ENCODE measurements at regions not wholly inside any gene's neighbourhood (a gene's known extent, or its start where the extent isn't known, plus 50 kb on each side); places are given as distances from the start of the nearest gene placed in this dataset.

DNA sequence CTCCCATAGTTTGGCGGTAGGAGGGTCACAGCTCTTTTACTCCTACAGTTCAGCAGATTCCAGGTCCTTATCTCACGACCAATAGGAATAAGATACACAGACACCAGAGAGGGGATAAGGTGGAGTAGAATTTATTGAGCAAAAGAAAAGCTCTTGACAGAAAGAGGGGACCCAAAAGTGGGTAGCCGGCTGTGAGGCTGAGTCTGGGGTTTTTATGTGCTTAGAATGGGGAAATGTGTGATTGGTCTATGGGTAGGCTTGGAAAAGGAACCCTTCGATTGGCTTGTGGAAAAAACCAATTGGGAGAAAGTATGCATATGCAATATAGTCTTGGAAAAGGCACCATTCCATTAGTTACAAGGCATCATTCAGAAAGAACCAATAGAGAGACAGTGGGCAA lies 1356.9 kb upstream of the SPRY2 start:
- Histone ChIP-seq H3K27ac (ENCODE audit: low read length in 2 of 2) (no peak overlapping the region), H3K79me2 (ENCODE audit: control insufficient read depth, insufficient read depth, low read length) (no peaks in the 10 kb centered on the region), H3K4me3 (ENCODE audit: control extremely low read depth in 1 of 5, extremely low read depth in 1 of 5, insufficient read depth in 1 of 5, low read depth in 2 of 5, low read length in 4 of 5) (no peak overlapping the region), H3K27me3 (replicated peaks in 1 of 4; ENCODE audit: control extremely low read depth in 1 of 4, control insufficient read depth in 3 of 4, insufficient read depth in 4 of 4, low read length in 3 of 4) (no peaks in the 10 kb centered on the region), H3K4me1 (ENCODE audit: control insufficient read depth in 2 of 2, insufficient read depth in 2 of 2, low read length in 2 of 2) (no peaks in the 10 kb centered on the region), H2AFZ (ENCODE audit: insufficient read depth, low read depth, low read length, poor library complexity, severe bottlenecking) (no peak overlapping the region), H3K9me3 (ENCODE audit: control extremely low read depth in 1 of 3, control insufficient read depth in 2 of 3, insufficient read depth in 1 of 3, low read length in 2 of 3) (peaks cover 0 to 4% (median 2%) of the 10 kb centered on the region in 3 donors), H3K9ac (ENCODE audit: low read length) (no peak overlapping the region), H3K4me2 (replicated peaks; ENCODE audit: low read depth, low read length, poor library complexity, severe bottlenecking) (no peak overlapping the region), H3K36me3 (replicated peaks in 1 of 2; ENCODE audit: control extremely low read depth in 1 of 2, control insufficient read depth in 1 of 2, extremely low read depth in 1 of 2, insufficient read depth in 2 of 2, low read length in 1 of 2) (no peaks in the 10 kb centered on the region), H4K20me1 (ENCODE audit: control insufficient read depth, insufficient read depth, low read length, poor library complexity, severe bottlenecking) (no peaks in the 10 kb centered on the region)
- Mint-ChIP-seq H3K27me3 (no peaks in the 10 kb centered on the region), H3K9me3 (ENCODE audit: insufficient read depth) (peaks cover 9% of the 10 kb centered on the region), H3K4me1 (no peaks in the 10 kb centered on the region), H3K4me3 (no peak overlapping the region), H3K27ac (no peak overlapping the region)
- DNase-seq (no peak), ATAC-seq (ENCODE audit: low read depth) (no peak)
- ChIA-PET POLR2A (no interaction called here), CTCF (no interaction called here)
- TF ChIP-seq, protein P1, sequence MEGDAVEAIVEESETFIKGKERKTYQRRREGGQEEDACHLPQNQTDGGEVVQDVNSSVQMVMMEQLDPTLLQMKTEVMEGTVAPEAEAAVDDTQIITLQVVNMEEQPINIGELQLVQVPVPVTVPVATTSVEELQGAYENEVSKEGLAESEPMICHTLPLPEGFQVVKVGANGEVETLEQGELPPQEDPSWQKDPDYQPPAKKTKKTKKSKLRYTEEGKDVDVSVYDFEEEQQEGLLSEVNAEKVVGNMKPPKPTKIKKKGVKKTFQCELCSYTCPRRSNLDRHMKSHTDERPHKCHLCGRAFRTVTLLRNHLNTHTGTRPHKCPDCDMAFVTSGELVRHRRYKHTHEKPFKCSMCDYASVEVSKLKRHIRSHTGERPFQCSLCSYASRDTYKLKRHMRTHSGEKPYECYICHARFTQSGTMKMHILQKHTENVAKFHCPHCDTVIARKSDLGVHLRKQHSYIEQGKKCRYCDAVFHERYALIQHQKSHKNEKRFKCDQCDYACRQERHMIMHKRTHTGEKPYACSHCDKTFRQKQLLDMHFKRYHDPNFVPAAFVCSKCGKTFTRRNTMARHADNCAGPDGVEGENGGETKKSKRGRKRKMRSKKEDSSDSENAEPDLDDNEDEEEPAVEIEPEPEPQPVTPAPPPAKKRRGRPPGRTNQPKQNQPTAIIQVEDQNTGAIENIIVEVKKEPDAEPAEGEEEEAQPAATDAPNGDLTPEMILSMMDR (IDR thresholded peaks at IDR 0.05): no peak
- TF ChIP-seq EZH2 (IDR thresholded peaks at IDR 0.05; ENCODE audit: borderline replicate concordance, insufficient read depth, low read depth, low read length, poor library complexity, severe bottlenecking): no peak
- intact Hi-C loops (cut with micrococcal nuclease): no loop called here
- WGBS (ENCODE audit: insufficient coverage): 100% methylated on average over 1 of the region's 4 CpGs

DNA sequence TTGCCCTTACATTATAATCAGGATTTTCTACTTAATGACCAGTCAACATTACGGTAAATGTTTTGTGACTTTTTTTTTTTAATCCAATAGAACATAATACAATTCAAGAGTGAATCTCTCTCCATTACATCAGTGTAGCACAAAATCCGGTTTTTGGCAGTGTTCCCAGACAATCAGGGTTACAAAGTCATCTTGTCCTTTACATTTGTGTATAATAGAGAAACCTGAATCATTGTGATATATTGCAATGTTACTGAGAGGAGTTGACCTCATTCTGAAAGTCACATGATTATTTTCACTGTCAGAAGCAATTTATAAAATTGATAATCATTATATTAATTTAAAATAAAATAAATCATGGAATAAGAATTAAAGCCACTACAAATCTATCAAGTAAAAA lies 1346.0 kb upstream of the SPRY2 start:
- Histone ChIP-seq H3K27ac (ENCODE audit: low read length in 2 of 2) (no peak overlapping the region), H3K27me3 (replicated peaks in 1 of 4; ENCODE audit: control extremely low read depth in 1 of 4, control insufficient read depth in 3 of 4, insufficient read depth in 4 of 4, low read length in 3 of 4) (no peaks in the 10 kb centered on the region), H3K9ac (ENCODE audit: low read length) (no peak overlapping the region), H3K4me1 (ENCODE audit: control insufficient read depth in 2 of 2, insufficient read depth in 2 of 2, low read length in 2 of 2) (no peaks in the 10 kb centered on the region), H3K36me3 (replicated peaks in 1 of 2; ENCODE audit: control extremely low read depth in 1 of 2, control insufficient read depth in 1 of 2, extremely low read depth in 1 of 2, insufficient read depth in 2 of 2, low read length in 1 of 2) (no peaks in the 10 kb centered on the region), H3K79me2 (ENCODE audit: control insufficient read depth, insufficient read depth, low read length) (no peaks in the 10 kb centered on the region), H4K20me1 (ENCODE audit: control insufficient read depth, insufficient read depth, low read length, poor library complexity, severe bottlenecking) (no peaks in the 10 kb centered on the region), H2AFZ (ENCODE audit: insufficient read depth, low read depth, low read length, poor library complexity, severe bottlenecking) (no peak overlapping the region), H3K4me3 (ENCODE audit: control extremely low read depth in 1 of 5, extremely low read depth in 1 of 5, insufficient read depth in 1 of 5, low read depth in 2 of 5, low read length in 4 of 5) (no peak overlapping the region), H3K9me3 (ENCODE audit: control extremely low read depth in 1 of 3, control insufficient read depth in 2 of 3, insufficient read depth in 1 of 3, low read length in 2 of 3) (no peaks in the 10 kb centered on the region), H3K4me2 (replicated peaks; ENCODE audit: low read depth, low read length, poor library complexity, severe bottlenecking) (no peak overlapping the region)
- Mint-ChIP-seq H3K27me3 (no peaks in the 10 kb centered on the region), H3K4me3 (no peak overlapping the region), H3K9me3 (ENCODE audit: insufficient read depth) (peaks cover 5% of the 10 kb centered on the region), H3K4me1 (no peaks in the 10 kb centered on the region), H3K27ac (no peak overlapping the region)
- ATAC-seq (ENCODE audit: low read depth) (no peak), DNase-seq (no peak)
- CTCF ChIA-PET: no interaction called here
- no CpG with 5 or more reads among the region's 2 CpGs for WGBS (ENCODE audit: insufficient coverage)
- TF ChIP-seq EZH2 (IDR thresholded peaks at IDR 0.05; ENCODE audit: borderline replicate concordance, insufficient read depth, low read depth, low read length, poor library complexity, severe bottlenecking): no peak
- TF ChIP-seq, protein P1 (IDR thresholded peaks at IDR 0.05): no peak
- intact Hi-C loops (cut with micrococcal nuclease): no loop called here
- POLR2A ChIA-PET: no interaction called here
